D721Med (cell line): ENCODE measurements at regions not wholly inside any gene's neighbourhood (a gene's known extent, or its start where the extent isn't known, plus 50 kb on each side); places are given as distances from the start of the nearest gene placed in this dataset.

Source experiments
- DNase-seq: peaks from one replicate; pipeline ENCODE4 v3.0.0; 2011; ENCODE audit warnings: low spot score; ENCODE audit not compliant: insufficient read length
- FAIRE-seq: peaks from 2 replicates; lab custom pipeline; 2011; peaks lifted over from hg19 to GRCh38; lab: Jason Lieb, UNC
- TF ChIP-seq, protein P1 (sequence below): IDR thresholded peaks from 2 replicates; pipeline ENCODE4 v1.5.1; 2012; ENCODE audit warnings: mild to moderate bottlenecking, control low read depth; ENCODE audit not compliant: insufficient read depth; ENCODE audit errors: missing control alignments

DNA sequence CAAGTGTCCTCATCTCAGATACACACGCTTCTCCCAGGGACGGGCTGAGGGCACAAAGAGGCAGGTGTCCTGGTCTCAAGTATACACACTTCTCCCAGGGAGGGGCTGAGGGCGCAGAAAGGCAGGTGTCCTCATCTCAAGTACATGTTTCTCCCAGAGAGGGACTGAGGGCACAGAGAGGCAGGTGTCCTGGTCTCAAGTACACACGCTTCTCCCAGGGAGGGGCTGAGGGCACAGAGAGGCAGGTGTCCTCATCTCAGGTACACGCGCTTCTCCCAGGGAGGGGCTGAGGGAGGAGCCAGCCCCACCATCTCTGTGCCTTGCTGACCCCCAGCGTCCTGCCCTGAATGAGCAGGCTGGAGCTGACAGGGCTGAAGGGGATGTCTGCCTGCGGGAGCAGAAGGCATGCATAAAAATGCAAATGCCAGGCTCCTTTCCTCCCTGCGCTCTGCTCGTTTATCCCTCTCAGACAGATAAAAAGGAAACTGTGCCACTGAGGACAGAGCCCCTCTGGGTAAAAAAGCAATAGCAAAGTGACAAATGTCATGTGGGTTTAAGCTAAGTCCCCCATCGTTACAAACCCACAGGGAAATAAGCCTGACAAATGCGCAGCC lies 96.1 kb upstream of the UQCRFS1 start:
- TF ChIP-seq, protein P1, sequence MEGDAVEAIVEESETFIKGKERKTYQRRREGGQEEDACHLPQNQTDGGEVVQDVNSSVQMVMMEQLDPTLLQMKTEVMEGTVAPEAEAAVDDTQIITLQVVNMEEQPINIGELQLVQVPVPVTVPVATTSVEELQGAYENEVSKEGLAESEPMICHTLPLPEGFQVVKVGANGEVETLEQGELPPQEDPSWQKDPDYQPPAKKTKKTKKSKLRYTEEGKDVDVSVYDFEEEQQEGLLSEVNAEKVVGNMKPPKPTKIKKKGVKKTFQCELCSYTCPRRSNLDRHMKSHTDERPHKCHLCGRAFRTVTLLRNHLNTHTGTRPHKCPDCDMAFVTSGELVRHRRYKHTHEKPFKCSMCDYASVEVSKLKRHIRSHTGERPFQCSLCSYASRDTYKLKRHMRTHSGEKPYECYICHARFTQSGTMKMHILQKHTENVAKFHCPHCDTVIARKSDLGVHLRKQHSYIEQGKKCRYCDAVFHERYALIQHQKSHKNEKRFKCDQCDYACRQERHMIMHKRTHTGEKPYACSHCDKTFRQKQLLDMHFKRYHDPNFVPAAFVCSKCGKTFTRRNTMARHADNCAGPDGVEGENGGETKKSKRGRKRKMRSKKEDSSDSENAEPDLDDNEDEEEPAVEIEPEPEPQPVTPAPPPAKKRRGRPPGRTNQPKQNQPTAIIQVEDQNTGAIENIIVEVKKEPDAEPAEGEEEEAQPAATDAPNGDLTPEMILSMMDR = no peak
- FAIRE-seq = no peak
- no peak for DNase-seq

DNA sequence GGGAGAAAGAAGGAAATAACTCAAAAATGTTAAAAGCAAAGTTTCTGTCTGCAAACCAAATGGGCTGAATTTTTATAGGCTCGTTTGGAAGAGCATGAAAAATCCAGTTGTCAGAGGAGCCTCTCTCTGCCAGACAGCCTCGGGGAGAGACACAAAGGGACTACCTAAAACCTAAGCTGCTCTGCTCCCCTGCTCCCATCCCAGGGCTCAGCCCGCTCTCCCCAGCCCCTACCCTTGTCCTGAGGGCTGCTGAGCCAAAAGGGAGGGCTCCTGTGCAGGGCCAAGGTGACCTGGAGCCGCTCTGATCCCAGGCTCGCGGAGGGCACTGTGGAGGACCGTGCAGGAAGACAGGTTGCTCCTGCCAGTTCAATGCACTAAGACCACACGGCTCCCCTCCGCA lies 96.7 kb upstream of the UQCRFS1 start:
- TF ChIP-seq, protein P1 = no peak
- no peak for FAIRE-seq
- DNase-seq = no peak

DNA sequence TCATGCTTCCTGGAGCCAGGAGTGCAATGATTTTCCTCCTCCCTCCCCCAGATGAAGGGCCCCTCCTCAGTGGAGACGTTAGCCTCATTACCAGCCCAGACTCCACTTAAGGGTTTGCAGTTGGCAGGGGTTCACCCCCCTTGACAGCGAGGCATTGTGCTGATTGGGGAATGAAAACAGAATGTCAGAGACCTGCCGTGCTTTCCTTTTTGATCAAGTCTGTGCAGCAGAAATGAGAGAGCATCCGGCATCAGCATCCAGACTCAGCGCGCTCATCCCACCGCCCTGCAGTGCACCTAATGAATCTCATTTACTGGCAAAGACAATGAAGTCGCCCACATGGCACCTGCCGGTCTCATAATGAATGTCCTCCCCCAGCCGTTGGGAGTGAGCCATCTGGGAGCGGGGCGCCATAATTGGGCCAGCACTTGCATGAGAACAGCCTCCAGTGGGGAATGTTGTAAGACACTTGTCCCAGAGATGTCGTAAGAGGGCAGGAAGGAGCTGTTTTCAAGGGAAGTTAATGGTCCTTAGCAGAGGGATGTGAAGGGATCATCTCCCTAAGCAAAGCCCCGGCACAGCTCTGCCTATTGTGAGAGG lies 98.3 kb upstream of the UQCRFS1 start:
- no peak for FAIRE-seq
- DNase-seq = no peak
- TF ChIP-seq, protein P1 = no peak

DNA sequence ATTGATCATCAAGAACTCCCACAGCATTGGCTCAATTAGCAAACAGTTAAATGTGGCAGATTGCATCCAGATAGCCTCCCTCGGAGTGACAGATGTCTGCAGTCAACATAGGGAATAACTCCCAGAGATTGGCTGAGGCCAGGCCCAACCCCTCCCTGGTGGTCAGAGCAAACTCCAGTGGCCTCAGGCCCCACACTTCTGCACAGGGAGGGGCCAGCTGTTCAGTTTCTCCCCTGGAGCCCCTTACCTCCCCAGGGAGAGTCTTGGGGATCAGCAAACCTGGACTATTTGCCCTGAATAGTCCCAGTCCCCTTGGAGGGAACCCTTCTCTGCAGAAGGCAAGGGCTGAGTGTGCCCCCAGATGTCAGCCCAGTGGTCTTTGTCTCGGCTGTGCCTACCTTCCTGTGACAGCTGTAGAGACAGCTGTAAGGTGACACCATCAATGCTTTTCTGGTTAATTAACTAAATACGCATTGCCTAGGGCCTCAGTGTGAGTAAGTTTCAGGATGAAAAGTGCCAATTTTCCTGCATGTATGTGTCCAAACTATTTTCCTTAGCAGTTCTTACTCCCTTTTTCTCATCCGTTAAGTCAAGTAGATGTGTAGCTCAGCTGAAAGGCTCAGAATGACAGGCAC lies 102.7 kb upstream of the UQCRFS1 start:
- TF ChIP-seq, protein P1 = no peak
- FAIRE-seq (no peak), DNase-seq (no peak)

DNA sequence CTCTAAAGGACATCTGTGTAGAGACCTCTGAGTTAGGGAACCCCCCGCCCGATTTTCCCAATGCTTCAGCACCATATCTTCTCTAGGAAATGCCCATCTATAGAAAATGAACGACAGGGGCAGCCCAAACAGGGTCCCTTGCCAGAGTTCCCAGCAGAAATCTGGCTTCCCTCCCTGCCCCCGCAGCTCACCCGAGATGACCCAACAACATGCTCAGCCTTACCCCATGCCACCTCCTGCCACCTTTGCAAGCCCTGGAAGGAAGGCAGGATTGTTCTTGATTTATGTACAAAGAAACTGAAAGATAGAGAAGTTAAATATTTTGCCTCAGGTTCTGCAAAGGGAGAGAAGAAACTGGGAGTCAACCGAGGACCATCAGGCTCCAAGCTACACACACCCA lies 105.6 kb upstream of the UQCRFS1 start:
- FAIRE-seq = no peak
- TF ChIP-seq, protein P1 = no peak
- DNase-seq = no peak

DNA sequence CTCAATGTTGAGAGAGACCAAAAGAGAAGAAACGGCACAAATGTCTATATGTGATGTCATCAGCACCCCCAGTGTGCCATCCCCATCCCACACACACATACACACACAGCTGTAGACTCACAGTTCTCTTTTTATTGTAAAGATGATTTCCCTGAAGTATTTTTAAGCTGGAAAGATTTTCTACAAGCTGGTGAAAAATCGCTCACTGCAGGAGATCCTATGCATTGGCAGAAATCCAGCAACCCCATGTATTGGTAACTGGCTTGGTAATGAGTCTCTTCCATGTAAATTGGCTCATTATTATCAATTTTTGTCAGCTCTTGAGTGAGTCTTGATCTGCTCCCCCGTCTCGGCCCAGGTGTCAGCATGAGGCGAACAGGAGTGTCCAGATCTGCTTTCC lies 107.1 kb upstream of the UQCRFS1 start:
- DNase-seq (no peak), FAIRE-seq (no peak)
- TF ChIP-seq, protein P1 = no peak

DNA sequence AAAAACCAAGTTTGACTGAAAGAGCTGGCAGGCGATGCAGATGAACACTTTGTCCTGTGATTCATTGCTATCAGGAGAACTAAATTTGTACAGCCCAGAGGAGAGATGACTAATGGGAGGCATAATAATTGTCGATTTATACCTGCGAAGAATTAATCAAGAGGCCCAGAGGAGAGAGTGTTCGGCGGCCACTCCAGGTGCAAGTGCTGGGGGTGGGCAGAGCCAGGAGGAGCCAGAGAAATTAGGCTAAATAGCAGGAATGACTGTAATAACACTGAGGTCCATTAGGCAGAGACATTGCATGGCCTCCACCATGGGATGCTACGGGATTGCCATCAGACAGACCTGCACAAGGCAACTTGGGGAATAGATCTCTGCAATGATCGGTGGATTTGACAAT lies 107.7 kb upstream of the UQCRFS1 start:
- DNase-seq (no peak), FAIRE-seq (no peak)
- TF ChIP-seq, protein P1 = no peak
